ENCODE measurements at regions not wholly inside any gene's neighbourhood (a gene's known extent, or its start where the extent isn't known, plus 50 kb on each side); places are given as distances from the start of the nearest gene placed in this dataset.
"Not testable (repeated sequence)": the region's sequence is repeated elsewhere in the genome, so short reads cannot be mapped to it uniquely, and the experiment has no call there.

DNA sequence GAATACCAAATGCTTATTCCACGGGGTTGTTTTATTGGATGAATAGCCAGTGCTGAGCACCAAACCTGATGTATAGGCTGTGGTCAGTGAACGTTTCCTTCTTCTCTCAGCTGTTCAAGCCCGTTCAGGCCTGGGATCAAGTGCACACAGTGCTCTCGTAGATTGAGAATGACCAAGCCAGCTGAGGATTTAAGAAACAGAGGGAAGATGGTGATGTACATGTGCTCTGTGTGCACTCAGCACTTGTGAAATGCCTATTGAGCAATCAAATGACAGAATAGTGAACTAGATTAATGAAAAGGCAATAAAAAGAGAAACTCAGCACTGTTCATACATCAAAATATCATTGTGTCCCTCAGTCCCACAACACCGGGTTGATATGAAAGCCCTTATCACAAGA is 302.5 kb downstream of the BMPER start:
- DNase-seq, result no peak

DNA sequence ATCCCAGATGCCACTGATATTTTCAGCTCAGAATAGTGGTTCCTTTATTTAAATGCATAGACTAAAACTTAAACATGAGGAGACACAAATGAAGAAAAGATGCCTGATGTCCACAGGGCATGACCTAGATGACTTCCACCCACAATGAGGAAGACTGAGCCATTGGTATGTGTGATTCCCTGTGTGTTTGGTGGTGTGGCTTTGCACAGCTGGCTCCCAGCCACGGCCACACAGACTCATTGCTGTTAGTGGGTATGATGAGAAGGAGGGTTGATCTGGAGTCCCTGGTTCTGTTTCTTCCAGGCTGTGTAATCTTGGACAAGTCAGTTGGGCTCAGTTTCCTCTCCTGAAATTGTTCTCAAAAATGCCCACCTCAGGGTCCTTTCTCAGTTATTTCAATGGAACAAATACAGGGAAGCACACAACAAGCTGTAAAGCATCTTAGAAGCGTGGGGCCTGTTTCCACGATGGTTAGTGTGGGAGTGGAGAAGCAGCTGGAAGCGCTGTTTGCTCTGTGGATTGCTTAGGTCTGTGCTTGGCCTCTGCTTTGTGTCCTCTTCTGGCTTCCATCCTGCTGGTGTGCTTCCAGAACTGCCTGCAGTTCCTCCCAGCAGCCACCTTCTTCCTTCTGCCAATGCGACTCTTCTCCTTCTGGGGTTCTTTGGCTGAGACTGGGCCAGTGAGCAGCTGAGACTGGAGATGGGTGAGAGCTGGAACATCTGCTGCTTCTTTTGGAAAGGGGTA is 303.7 kb downstream of the BMPER start:
- DNase-seq, result no peak

DNA sequence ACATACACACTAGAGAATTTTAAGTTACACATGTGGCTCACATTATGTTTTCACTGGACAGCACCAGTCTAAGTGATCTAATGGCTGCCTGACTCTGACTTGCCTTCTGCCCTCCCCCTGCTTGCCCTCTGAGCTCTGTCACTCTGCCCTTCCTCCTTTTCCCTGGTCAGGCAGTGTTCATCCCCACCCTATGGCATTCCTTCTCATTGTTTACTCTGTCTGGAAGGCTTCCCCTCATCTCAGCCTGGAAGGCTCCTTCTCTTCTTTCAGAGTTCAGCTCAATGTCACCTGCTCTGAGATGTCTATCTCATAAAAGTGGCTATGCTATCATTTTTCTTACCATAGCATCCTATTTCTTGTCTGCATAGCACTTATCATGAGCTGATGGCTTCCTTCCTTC is 305.7 kb downstream of the BMPER start:
- DNase-seq, result no peak

DNA sequence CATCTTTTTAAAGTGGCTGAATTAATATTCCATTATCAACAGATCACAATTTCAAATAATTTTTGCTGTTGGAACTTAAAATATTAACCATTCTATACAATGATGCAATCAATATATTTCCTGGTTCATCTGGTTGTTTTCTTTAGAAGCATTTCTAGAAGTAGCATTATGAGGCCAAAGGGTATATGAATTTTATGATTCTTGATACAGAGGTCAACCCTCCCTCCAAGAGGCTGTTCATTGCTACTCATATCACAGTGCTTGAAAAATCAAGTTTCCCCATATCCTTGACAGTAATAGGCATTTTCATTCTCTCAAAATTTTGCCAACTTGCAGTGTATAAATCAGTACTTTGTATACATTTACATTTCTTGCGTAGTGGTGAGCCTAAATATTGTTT is 312.6 kb downstream of the BMPER start:
- DNase-seq, result no peak

DNA sequence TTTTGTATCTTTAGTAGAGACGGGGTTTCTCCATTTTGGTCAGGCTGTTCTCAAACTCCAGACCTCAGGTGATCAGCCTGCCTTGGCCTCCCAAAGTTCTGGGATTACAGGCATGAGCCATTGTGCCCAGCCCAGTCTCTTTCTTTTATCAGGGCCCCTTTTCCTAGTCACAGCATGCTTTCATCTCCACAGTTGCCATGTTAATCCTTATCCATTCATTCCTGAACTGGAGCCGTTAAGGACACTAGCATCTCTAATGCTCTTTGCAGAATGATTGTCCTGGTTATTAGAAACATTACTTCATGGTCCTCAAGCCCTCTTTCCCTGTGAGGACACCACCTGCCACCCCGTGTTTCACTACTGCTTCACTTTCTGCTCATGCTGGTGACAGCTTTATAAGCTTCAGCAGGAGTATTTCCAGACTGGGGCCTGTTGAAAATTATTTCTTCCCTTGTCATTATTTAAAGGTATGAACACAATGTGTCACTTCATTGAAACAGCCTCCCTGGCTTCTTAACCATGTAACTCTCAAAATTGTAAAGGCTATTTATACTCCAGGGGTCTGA is 313.9 kb downstream of the BMPER start:
- DNase-seq, result no peak

DNA sequence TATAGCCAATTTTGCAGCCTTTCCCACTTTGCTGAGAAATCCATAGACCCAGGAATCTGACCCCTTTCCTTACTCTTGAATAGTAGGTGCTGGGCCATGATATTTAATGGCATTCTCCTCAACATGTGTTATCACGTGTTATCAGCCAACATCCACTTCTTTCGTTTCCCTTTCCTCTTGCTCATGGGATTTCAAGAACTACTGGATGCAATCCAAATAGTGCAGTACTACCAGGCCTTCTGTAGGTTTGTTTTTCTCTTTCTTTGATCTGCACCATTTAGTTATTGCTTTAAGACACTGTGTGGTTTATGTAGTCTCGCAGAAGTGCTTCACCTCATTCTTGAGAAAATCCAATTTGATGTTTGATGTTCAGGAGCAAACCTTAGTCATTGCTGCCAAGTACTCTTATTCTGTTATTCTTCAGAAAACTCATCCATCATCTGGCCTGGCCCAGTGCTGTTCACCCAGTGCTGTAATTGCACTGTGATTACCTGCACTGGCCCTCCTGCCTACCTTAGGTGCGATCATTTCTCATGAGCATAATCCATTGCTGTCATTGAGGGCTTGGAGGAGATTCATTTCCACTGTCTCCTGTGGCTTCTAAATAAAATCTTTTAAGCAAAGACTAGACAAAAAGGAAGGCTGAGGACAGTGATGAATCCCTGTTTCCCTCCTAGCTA is 315.3 kb downstream of the BMPER start:
- DNase-seq, result no peak

DNA sequence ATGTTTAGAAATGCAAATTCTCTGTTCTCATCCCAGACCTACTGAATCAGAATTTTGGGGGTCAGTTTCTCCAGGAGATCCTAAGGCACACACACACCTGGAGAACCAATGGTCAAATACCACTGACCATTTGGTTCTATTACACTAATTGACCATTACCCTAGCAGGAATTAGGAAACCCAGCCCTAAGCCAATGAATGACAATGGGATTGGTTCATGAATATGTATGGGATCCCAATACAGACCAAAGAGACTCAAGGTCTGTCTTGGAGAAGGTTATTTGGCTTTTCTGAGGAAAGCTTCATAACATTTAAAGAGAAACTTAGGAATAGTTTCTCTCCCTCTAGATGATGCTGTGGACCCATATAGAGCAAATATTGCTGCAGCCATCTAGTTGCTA is 317.0 kb downstream of the BMPER start:
- no peak for DNase-seq

DNA sequence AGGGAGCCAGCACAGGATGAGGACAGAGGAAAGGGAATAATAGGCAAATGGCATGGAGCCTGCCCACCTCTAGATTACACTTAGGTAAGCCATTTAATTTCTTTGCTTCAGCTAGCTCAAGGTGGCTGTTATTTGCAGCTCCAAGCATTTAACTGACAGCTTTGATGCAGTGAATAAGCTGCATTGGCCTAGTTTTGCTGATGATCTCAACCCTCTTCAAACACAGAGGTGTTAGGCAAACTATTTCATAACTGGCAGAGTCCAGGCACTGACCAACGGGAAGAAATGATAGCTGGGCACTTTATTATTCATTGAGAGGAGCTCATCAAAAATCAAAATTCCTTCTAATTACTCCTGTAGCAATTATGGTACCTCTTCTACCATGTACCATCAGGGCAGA is 317.4 kb downstream of the BMPER start:
- no peak for DNase-seq

DNA sequence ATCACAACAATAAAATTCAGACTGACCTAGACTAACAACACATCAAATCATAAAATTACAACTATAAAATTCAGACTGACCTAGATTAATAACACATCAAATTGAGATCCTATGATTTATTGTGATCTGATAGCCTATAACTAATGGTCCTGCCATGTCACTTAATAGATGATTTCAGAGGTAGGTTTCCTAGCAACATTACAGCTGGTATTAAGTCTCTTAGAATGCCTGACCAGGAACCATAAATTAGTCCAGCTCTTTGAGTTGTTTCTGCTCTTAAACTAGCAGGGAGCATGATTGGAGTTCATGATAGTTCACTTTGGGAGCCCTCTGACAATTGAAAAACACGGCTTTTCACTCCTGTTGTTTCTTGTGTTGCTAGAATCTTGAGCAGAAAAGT is 318.9 kb downstream of the BMPER start:
- DNase-seq, result no peak

DNA sequence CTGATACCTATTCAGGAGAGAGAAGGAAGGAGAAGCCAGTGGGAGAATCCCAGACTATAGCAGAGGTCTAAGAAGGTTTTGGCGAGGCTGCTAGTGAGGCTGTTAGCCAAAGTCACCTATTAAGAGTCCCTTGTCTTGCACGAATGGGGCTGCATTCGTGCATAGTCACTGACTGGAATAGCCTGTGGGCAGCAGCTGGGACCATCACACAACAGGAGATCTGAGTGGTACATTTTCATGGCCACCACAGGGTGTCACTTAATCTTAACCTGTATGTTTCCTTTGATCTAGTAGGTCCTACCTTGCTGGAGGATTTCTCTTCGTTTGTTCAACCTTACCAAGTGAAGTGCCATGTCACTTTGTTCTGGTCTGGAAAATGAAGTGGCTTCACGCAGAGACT is 319.9 kb downstream of the BMPER start:
- DNase-seq, result no peak

DNA sequence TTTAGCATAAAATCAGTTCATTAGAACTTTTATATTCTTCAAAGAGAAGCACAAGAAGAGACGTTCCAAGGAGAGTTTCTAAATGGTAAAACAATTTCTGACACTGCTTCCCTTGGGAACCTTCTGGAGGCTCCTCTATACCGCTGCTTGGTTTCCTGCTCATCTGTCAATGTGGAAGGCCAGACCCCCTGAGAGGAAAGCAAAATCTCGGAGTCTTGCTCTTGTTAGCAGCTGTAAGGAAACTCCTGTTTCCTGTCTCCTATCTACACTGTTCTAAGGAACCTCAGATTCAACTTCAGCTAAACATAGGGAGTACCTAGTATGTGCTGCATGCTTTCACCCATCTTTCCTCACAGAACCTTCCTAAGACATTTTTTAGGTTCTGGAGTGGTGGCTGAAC is 322.2 kb downstream of the BMPER start:
- no peak for DNase-seq

DNA sequence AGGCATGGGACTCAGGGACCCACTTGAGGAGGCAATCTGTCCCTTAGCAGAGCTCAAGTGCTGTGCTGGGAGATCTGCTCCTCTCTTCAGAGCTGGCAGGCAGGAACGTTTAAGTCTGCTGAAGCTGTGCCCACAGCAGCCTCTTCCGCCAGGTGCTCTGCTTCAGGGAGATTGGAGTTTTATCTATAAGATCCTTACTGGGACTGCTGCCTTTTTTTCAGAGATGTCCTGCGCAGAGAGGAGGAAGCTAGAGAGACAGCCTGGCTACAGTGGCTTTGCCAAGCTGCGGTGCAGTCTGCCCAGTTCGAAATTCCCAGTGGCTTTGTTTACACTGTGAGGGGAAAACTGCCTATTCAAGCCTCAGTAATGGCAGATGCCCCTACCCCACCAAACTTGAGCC is 329.8 kb downstream of the BMPER start:
- not testable (repeated sequence) for DNase-seq

DNA sequence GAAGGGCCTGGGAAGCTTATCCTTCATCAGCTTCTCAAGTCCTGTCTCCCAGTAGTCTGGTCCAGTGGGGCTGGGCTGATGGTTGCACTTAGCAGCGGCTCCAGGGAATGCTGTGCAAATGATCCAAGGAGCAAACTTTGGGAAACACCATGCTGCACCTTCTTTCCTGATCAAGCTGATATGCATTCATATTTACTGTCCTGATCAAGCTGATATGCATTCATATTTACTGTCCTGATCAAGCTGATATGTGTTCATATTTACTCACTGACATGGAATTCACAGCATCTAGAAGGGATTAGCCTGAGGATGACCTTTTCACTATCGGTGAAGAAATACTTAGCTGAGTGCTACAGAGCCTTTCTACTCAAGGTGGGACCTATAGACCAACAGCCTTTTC is 330.7 kb downstream of the BMPER start:
- no peak for DNase-seq

DNA sequence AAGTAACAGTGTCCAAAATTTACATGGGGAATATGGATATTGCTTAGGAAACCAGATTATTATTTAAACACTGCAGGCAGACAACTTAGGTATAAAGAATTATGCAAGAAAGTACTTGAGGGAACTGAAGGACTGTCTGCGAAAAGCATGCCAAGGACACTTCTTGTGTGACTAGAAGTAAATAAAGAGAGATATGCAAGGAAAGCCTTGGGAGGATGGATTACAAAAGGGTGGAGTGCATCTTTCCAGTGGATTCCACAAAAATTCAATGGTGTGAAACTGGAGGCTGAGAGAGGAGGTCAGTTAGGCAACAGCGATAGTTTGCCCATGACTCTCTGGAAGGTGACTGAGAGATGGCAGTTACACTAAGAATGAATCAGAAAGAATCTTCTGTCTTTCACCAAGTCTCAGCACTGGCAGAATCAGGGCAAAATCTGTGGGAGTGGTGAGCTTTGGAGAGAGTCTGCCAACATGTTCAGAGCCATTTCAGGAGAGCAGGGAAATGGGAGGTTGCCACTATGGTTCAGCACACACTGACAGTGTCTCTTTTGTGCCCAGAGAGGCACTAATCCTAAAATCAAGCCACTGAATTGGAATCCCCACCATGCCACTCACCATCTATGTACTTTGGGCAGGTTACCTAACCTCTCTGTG is 331.6 kb downstream of the BMPER start:
- no peak for DNase-seq

DNA sequence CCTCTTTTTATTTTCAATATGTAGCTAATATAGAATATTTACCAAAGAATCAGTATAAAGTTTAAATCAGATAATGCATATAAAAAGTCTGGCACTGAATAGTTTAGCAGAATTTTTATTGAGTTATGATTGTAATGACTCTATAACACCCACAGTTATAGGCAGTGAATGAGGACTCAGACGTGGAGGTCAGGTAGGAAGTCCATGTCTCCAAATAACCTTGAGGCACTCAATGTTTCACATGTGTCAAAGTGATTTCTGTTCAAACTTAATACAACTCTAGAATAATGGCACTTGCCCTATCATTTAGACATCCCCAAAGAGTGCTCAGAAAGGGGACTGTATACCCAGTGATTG is 332.1 kb downstream of the BMPER start:
- DNase-seq, result no peak

DNA sequence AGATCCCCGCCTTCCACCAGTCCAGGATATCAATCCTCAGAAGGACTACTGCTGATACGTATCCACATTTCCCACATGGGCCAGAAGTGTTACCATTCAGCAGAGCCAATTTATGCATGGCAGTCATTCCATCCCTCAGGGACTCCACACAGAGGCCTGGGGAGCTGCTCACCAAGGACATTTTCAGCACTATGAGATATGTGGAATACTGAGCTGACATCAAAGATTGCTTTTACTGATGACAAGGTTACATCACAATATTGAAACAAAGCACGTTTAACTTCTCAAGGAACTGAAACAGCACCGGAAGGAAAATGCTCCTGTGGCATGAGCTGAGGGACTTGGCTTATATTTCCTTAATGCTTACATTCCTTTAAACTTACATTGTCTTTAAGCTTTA is 335.1 kb downstream of the BMPER start:
- DNase-seq, result no peak

DNA sequence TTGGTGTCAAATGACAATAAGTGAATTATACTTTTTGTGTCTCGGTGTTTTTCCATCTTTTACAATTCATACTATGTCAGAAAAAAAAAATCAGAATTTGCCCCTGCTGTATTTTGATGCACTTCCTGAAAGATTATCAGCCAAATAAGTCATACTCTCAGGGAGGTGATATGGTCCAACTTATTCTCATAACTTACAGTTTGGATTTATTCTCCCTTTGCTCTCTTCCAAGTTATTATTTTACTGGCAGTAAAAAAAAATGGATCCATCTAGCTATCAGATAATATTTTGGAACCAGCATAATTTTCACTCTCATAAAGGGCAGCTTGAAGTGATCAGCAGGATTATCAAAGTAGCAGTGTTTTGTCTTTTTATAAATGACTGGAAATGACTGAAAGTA is 337.1 kb downstream of the BMPER start:
- no peak for DNase-seq

DNA sequence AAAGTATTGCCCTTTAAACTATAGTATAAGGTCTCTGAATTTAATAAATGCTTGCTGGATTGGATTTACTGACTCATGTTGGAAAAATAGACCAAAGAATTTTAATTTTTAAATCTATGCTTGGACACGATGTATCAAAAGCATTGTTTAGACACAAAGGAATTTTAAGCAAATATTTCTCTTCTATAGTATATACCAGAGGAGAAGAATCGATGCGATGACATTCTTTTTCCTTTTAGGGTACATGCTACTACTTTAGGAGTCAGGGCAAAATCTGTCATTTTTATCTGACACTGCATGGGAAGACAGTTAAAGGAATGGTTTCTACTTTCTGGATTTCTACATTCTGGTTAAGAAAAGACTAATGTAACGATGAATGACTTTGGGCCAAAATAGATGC is 339.9 kb downstream of the BMPER start:
- DNase-seq, result no peak

DNA sequence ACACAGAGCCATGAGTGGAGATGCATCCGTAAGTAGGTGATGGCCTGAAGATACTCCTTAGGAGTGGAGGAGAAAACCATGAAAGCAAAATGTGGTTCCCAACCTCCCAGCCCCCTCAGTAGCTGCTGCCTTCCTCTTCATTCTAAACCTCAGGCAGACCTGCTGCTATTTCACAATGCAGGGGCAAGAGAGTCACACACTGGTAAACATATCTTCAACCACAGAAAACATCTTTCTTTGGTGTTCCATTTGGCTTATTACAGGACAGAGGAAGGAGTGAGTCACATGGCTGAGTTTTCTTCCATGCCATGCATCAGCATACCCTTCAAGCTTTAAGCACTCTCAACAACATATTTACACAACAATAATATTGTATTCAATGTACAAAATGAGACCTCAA is 342.1 kb downstream of the BMPER start:
- no peak for DNase-seq

DNA sequence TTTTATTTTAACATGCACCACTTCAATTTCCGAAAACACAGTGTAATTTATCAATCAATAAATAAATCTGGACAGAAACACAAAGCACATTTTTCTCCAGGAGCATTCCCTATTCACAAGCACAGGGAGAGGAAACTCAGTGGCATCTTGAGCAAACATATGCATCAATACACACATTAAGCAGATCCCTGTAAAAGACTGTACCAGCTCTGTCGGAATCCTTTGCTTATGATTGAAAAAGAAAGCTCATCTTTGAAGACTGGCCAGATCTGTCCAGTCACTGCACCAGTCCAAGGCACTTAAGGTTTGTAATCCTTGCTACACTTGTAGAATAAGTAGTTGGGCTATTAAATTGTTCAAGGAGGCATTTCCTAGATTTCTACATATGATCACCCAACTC is 343.9 kb downstream of the BMPER start:
- DNase-seq, result no peak

DNA sequence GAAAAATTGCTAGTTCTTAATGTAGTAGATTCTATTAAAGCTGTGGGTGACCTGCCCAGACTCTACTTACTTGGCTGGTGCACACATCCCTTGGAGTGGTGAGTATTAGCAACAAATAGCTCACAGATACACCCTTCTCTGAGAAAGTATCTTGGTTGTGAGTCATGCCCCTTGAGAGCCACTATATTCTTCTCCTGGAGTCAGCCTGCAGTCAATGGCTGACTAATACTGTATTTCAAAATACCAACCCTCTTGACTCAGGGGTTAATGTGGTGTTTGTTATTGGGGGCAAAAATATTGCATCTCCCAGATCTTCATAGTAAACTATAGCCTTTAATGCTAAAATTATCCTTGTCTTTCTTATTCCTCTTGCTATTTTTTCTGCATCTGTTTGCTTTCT is 354.9 kb downstream of the BMPER start:
- no peak for DNase-seq

DNA sequence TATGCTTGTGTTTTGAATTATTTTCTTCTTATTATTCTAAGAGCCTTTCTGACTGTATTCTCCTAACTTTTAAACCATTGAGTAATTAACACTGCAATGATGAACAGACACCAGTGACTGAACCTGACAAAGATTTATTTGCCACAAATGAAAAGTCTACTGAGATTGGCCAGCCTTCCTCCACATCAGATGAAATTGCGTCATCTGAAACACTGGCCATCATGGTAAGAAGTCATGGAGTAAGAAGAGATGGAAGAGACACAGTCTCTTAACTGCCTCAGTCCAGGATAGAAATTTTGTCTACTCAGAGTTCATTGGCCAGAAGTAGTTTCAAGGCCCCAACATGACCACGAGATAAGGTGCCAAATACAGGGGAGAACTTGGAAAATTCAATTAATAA is 357.8 kb downstream of the BMPER start:
- no peak for DNase-seq

DNA sequence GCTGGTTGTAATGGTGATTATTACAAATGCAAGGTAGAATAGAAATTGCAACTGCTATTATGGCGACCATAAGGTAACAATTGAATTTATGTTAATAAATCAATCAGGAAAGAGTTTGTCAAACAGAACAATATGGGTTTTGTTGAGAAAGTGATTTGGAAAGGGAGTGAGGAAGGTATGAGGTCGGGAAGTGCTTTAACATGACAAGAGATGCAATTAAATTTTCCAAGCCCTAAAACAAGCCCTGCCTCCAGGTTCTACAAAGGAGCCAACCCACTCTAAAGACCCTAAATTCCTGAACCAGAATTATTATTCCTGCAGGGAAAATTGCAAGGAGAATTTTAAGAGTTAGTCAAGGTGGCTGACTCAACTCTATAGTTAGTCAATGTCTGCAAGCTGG is 363.7 kb downstream of the BMPER start:
- no peak for DNase-seq

DNA sequence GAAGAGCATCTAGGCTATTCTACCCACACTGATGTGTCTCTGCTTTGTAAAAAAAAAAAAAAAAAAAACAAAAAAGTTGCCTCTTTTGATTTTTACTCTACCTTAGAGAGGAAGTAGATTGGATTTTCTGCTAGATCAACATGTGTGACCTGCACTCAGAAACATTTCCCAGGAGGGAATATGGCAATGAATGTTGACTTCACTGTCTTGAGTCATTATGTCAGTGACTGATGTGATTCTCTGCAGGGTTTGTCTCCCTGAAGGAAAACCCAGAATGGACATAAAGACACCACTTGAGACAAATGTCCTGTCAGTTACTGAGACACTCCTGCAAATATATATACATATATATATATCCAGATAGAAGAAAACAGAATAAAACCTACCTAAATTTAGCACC is 370.3 kb downstream of the BMPER start:
- no peak for DNase-seq
